ENCODE measurements at regions not wholly inside any gene's neighbourhood (a gene's known extent, or its start where the extent isn't known, plus 50 kb on each side); places are given as distances from the start of the nearest gene placed in this dataset.

- in situ Hi-C loops (cut with MboI; ENCODE audit: low sequenced_read_pairs) = loop anchor here (10.0 kb wide), 1 partner anchor 58 kb away; no protein-coding TSS in a partner anchor
- no peaks in the 10 kb centered on the region for H3K36me3 ChIP-seq (ENCODE audit: control insufficient read depth, insufficient read depth, low read length)
- TF ChIP-seq CEBPB (IDR thresholded peaks at IDR 0.05; ENCODE audit: low read depth, low read length) (no peak), CHD1 (IDR thresholded peaks at IDR 0.05; ENCODE audit: low read depth, low read length) (no peak), FOS (IDR thresholded peaks at IDR 0.05; ENCODE audit: low read depth, low read length) (no peak), USF2 (IDR thresholded peaks at IDR 0.05; ENCODE audit: low read depth, low read length) (no peak), MXI1 (IDR thresholded peaks at IDR 0.05; ENCODE audit: borderline replicate concordance, low read depth, low read length) (no peak), CTCF (conservative IDR thresholded peaks at IDR 0.05; ENCODE audit: low read depth, low read length) (no peak), BHLHE40 (IDR thresholded peaks at IDR 0.05; ENCODE audit: low read depth, low read length) (no peak), ELK1 (IDR thresholded peaks at IDR 0.05; ENCODE audit: borderline replicate concordance, low read depth, low read length) (no peak), SMC3 (IDR thresholded peaks at IDR 0.05; ENCODE audit: low read depth, low read length) (no peak), MAFK (IDR thresholded peaks at IDR 0.05; ENCODE audit: low read depth, low read length) (no peak), RCOR1 (IDR thresholded peaks at IDR 0.05; ENCODE audit: insufficient replicate concordance, low read length) (no peak), RFX5 (IDR thresholded peaks at IDR 0.05; ENCODE audit: low read depth, low read length) (no peak)
- no peak overlapping the region for H3K23ac ChIP-seq (ENCODE audit: low read depth, low read length)
- intact Hi-C loops (cut with micrococcal nuclease) = no loop called here
- H4K91ac ChIP-seq (ENCODE audit: insufficient read depth, low read depth, low read length) = no peak overlapping the region
- no peak overlapping the region for H3K4me2 ChIP-seq (ENCODE audit: low read depth, low read length)
- no peaks in the 10 kb centered on the region for H3K79me1 ChIP-seq (ENCODE audit: low read depth in 1 of 2, low read length in 2 of 2)
- dilution Hi-C loops (cut with HindIII; ENCODE audit: low sequenced_read_pairs, unreplicated experiment) = no loop called here
- no peak overlapping the region for H3K9ac ChIP-seq (ENCODE audit: low read depth, low read length)
- no peak overlapping the region for H3K14ac ChIP-seq (replicated peaks; ENCODE audit: low read depth, low read length)
- BruUV-seq (replicated peaks) = no TSS peak
- no peak overlapping the region for H2AFZ ChIP-seq (replicated peaks; ENCODE audit: low read length, poor library complexity)
- no peak overlapping the region for H3K27ac ChIP-seq (ENCODE audit: insufficient read depth, low read length)
- H2BK15ac ChIP-seq (ENCODE audit: low read depth, low read length) = no peak overlapping the region
- H3K4ac ChIP-seq (ENCODE audit: low read depth, low read length) = no peak overlapping the region
- no peak overlapping the region for H4K8ac ChIP-seq (ENCODE audit: low read depth in 2 of 2, low read length in 2 of 2)
- no peaks in the 10 kb centered on the region for H3K27me3 ChIP-seq (ENCODE audit: control insufficient read depth, insufficient read depth, low read length)
- no peak overlapping the region for H3K56ac ChIP-seq (ENCODE audit: extremely low read depth, insufficient read depth, low read length)
- H3K4me1 ChIP-seq (ENCODE audit: control insufficient read depth, insufficient read depth, low read length) = no peaks in the 10 kb centered on the region
- no peaks in the 10 kb centered on the region for H3K9me3 ChIP-seq (ENCODE audit: control insufficient read depth, insufficient read depth, low read length)
- ChIA-PET CTCF (no interaction called here), POLR2A (ENCODE audit: unreplicated experiment) (no interaction called here)
- H2BK5ac ChIP-seq (ENCODE audit: low read depth, low read length, poor library complexity, severe bottlenecking) = no peak overlapping the region
- no peak overlapping the region for H4K5ac ChIP-seq (ENCODE audit: low read depth, low read length)
- no peak overlapping the region for H2AK9ac ChIP-seq (replicated peaks; ENCODE audit: low read depth, low read length, poor library complexity)
- no peaks in the 10 kb centered on the region for H3K9me1 ChIP-seq (ENCODE audit: insufficient read depth, low read length)
- WGBS, 2 experiments (ENCODE audit: extremely low coverage in 2 of 2, insufficient read length in 1 of 2) = no CpG with 5 or more reads among the region's 3 CpGs
- no peak overlapping the region for H2AK5ac ChIP-seq (ENCODE audit: low read depth, low read length)
- no peak overlapping the region for H2BK20ac ChIP-seq (ENCODE audit: low read depth, low read length)
- no peak overlapping the region for H3K4me3 ChIP-seq (ENCODE audit: insufficient read depth, low read depth, low read length)
- no peaks in the 10 kb centered on the region for H4K20me1 ChIP-seq (ENCODE audit: insufficient read depth, low read length)
- H2BK120ac ChIP-seq (ENCODE audit: low read depth, low read length) = no peak overlapping the region
- H3K18ac ChIP-seq (ENCODE audit: low read depth, low read length) = no peak overlapping the region
- ATAC-seq (ENCODE audit: low read depth) (no peak), DNase-seq (no peak)
Observed at GRCh38 chr1:148296511-148296910, 144.4 kb upstream of the NBPF11 start.

All from IMR-90 (cell line).